GM18907 (cell line): ENCODE measurements at regions not wholly inside any gene's neighbourhood (a gene's known extent, or its start where the extent isn't known, plus 50 kb on each side); places are given as distances from the start of the nearest gene placed in this dataset.

ENCODE experiments used
- ATAC-seq: cut with Tn5 transposase; IDR thresholded peaks from one replicate; pipeline ENCODE4 v1.9.1; 2021; ENCODE audit warnings: mild to moderate bottlenecking, moderate library complexity; ENCODE audit not compliant: unreplicated experiment

DNA sequence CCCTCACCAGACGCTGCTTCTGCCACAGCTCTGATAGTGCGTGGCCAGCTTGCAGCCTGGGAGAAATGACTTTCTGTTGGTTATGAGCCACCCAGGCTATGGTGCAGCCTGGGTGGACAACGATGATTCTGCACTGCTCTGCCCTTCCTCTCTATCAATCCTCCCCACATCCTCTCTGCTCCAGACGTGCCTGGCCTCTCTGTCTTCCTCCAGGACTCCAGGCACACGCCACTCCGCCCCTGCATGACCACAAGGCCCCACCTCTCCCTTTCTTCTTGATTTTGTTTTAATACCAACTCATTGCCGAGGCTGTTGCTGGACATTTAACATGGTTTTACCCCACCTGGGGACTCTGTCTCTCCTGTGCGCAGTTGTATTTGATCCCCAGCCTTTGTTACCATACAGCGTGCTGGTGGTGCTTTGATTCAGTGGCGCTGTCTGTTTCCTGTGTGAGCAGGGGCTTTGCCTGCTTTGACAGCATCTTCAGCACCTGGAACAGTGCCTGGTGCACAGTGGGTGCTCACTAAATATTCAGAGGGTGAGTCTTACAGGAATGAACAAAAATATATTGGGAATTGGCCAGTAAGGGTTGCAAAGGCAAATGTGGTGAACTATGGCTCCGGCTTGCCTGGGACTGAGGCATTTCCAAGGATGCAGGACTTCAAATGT lies 280.9 kb downstream of the CDH26 start:
- ATAC-seq, result no peak

DNA sequence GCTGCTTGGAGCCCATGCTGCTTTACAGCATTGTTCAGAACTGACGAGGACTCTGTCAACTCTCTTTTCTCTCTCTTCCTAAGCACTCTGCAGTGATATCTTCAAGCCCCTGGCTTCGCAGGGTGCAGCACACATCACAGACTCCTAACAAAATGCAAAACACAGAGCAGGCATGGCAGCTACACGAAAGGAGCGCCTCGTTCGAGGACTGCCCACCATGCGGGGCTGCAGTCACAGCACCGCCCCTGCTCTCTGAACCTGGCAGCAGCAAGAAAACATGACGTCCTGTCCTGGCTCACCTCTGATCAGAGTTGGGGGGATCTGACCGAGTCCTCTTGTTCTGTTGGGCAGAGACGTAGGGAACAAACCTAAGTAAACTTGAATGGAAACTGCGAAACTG lies 281.7 kb downstream of the CDH26 start:
- ATAC-seq, result no peak

DNA sequence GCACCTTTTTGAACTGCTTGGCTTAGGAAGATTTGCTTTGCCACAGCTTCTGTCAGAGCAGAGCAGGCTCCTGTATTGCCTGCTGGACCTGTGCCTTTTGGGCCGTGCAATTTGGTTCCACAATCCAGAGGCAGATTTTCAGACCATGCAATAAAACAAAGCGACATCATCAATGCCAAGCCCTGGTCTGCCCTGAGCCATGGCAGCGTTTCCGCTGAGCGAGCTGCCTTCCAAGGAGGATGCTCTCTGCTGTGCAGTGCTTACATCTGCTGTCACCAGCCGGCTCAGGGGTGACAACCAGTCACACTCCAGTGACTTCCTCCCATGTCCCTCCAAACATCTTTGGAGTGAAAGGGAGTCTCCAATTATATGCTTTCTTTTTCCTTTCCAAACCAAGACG lies 282.2 kb downstream of the CDH26 start:
- no peak for ATAC-seq

DNA sequence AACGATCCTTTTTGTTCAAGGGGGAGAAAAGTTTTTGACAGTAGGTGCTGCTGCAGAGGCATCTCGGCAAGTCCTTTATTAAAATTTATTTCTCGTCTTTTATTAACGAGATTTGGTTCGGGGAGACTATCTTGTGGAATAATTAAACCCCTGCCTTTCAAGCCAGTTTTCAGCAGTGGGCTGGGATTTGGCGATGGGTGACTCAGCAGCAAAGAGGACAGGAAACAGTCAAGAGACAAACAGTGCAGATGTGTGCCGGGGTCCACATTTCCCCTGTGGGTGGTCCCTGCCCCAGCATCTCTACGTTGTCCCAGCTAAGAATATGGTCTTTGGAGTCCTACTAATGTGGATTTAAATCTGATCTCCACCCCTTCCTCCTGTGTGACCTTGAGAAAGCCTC lies 282.8 kb downstream of the CDH26 start:
- ATAC-seq, result no peak

DNA sequence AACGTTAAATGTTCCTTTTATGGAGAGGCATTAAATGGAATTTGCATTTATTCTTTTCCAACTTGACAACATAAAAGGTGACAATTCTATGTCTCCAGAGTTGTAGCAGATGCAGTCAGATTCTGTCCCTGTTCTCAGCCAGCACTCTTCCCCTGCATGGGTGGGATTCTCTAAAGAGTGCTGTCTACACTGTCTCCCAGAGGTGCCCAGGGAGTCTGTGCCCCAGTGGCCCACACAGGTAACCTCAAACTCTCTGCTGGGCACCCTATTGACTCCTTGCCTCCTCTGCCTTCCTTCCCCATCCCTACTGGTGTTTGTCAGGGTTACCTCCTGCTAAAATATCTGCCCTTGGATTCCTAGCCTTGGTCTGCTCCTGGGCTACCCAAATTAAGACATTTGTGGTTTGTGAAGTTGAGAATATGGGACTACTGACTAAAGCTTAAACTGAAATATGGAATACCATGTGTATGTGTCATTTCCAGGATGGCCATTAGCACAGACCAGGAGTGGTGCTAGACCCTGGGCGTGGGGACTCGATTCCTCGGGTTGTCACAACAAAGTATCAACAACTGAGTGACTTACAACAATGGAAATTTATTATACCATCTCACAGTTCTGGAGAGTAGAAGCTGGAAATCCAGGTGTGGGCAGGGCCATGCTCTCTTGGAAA lies 284.7 kb downstream of the CDH26 start:
- no peak for ATAC-seq

DNA sequence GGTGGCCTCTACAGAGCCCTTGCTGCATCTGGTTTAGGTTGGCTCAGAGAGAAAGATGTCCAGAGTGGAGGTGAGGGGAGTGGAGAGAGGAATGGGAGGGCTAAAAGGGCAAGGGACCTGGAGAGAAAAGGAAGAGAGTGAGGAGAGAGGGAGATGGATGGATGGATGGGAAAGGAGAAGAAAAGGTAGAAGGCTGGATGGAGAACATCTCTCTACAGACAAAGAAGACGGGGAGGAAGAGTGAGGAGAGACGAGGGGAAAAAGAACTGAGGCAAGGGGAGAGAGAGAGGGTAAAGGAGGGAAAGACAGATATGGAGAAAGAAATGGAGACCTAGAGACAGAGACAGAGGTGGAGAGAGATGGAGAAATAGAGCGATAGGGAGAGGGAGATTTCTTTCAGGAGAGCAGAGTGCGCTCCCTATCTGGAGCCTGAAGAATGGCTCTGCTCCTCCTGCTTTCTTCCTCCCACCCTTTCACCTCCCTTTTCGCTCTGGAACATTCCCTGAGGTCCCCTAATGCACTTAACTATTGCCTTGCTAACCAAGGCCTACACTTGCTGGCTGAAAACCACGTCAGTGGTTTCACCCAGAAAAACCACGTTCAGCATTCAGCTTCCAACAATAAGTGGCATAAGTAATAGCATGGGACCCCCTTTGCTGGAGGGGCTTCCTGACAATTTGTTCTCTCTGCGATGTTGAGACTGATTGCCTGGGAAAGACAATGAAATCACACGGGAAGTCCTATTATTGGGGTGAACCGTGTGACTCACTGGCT lies 286.3 kb downstream of the CDH26 start:
- ATAC-seq, result no peak

DNA sequence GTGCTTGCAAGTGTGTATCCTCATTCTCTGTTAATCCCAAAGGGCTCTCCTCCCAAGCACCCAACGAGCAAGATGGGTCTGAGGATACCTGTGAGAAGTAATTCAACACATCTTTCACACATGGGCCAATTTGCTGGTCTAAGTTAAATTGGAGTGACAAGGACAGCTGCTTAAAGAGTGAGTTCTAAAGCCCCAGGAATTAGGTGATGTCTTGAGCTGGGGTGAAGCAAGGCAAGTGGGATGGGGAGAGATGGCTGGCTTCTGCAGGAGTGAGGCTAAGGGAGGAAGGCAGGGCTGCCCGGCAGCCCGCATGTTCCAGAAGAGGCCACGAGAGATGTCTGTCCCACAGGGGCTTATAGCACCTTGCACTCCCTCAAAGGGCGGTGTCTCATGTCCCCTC lies 288.5 kb downstream of the CDH26 start:
- ATAC-seq, result no peak

DNA sequence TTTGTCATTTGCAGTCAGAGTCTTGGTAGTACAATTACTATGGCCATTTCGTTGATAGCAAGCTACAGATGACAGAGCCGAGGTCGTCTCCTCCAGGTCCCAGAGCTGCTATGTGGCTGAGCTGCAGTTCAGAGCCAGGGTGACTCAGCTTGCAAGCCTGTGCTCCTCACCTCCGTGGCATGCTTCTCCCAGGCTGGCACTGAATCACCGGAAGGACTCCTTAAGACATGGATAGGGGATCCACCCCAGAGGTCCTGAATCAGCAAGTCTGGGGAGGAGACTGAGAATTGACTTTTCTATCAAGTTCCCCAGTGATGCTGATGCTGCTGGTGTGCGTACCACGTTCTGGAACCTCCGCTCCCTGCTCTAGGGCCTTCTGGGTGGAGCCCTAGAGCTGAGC lies 291.2 kb downstream of the CDH26 start:
- no peak for ATAC-seq

DNA sequence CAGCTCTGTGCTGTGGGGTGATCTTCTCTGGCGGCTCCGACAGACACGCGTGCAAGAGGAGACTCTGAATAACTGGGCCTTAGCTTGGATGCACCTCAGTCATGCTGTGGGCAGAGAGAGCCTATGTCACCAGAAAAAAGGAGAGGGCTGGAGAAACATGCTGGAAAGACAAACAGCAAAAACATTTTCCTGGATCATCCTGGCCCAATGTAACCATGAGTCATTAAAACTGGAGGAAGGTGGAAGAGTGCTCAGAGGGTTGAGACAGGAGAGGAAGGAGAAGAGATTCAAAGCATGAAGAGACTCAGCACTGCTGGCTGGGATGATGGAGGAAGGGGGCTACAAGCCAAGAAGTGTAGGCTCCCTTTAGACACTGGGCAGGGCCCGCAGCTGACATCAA lies 292.0 kb downstream of the CDH26 start:
- ATAC-seq, result no peak

DNA sequence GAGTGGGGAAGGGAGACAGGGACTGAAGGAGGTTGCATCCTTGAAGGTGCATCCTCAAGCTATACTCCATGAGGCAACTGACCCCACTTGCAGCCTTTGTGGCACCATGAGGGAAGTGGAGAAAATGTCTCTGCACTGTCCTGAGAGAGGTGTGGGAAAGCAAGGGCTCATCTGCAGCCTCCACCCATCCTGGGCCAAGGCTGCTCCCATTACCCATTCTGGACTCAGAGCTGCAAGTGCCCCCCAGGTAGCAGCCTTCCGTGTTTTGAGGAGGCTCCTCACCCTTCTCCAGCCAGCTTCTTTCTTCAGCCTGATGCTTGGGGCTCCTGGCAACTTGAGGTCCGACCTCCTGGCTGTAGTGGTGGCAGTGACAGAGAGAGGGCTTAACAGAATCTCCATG lies 294.6 kb downstream of the CDH26 start:
- no peak for ATAC-seq

DNA sequence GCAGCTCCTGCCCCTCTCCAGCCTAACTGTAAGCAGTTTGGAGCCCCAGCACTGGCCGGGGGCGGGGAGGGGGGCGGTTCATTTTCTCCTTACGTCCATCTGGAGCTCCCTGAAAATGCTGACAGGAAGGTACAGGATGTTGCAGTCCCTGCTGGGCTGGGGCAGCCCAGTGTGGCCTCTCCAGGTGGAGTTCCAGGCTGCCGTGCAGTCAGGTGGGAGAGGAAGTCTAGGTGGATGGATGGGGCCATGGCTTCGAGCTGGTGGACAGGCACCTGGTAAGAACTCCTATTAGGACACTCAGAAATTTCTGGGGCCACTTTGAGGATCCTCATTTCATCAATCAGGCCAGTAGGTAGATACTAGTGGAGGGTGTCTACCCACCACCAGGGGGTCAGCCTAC lies 295.2 kb downstream of the CDH26 start:
- no peak for ATAC-seq

DNA sequence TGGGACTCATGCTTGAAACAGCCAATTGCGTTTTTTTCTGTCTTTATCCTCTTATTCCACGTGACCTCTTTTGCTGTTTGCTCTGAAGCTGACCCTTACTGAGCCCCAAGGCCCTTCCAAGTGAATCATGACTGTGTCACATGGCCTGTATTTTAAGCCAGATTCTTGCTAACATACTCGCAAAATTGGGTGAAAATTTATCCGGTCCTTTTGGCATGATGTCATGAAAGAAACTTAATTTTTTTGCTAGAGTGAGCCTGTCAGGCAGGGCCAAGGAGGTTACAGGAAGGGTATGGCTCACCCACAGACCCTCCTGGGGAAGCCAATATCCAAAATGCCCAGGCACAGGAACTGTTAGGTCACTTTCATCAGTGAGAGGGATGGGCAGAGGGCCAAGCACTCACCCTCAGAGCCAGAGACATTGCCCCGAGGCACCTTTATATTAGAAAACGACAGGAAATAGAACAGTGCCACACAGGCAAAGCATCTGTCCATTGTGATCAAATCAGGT lies 296.7 kb downstream of the CDH26 start:
- no peak for ATAC-seq

DNA sequence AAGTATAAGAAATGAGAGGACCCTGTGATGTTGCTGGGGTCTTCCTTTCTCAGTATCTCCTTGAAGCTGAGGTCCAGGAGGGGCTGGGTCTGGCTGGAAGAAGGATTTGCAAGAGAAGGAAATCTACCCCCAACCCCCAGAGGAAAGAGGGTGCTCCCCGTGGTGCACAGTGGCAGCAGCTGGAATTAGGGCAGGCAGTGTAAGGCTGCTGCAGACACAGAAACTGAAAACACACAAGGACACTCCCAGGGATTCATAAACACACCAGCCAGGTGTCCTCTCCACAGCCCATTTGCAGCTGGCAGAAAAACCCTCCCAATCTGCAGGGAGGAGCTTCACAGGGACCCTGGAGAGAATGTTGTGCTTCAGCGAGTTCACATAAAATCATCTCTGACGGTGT lies 297.2 kb downstream of the CDH26 start:
- no peak for ATAC-seq

DNA sequence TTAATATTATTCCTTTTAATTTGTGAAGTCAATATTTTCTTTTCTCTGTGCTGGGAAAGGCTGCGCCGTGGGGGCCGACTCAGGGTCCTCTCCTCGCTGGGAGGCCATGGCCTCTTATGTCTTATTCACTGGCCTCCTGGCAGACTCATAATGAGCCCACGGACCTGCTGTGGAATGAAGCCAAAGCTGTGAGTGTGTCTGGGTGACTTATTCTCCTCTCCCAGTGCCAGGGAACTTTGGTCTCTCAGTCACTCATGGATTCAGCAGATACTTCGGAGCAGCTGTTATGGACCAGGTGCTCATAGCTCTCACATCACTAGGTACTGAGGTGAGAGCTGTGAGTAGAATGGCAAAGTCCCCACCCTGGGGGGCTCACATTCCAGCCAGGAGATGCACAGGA lies 297.6 kb downstream of the CDH26 start:
- no peak for ATAC-seq

DNA sequence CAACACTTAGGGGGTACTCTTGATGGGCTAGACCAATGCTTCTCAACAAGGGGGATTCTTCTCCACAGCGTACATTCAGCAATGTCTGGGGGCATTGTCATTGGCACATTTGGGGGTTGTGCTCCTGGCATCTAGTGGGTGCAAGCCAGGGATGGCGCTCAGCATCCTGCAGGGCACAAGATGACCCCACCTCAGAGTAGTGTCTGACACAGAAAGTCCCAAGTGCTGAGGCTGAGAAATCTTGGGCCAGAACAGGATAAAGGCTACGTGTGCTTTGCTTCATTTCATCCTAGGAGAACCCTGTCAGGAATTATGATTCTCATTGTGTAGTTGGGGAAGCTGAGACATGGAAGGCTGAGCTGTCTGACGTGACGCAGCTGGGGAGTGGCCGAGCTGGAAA lies 298.6 kb downstream of the CDH26 start:
- no peak for ATAC-seq

DNA sequence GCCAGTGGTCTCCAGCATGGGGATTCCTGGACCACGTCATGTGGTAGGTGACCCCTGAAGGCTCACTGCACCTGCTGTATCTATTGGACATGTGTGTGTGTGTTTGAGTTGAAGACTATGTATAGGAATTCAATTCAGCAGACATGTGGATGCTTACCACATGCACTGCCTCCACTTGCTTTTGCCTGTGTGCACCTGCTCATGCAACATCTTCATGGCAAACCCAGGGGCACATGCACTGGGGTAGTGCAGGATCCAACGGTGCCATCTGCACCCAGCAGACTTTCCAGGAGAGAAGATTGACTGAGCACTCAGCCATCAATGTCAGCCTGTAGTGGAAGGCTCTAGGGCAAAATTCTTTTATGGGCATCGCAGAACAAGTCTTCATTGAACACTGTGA lies 299.4 kb downstream of the CDH26 start:
- no peak for ATAC-seq

DNA sequence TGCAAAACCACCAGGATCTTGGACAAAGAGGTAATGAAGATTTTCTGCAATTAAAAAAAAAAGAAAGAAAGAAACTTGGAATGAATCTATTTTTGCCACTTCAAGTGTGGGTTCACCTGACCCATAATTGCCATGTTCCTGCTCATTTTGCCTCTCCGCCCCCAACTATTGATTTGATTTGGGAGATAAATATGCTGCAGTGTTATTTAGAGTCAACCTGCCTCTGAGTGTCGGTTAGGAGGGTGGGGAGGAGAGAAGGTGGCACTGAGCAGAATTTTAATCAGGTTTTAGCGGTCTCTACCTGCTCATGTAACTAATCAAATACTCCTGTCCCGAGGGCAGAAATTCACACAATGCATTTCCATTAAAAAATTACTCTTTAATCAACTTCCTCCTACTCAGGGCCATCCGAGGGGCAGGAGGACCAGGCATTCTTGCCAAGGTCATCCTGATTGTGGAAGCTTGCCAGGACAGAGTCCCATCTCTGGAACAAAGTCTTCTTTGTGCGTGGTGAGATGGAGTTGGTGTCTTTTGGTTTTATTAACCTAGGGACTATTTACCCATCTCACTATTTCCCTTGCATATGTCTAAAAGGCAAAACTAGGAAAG lies 300.1 kb downstream of the CDH26 start:
- ATAC-seq, result no peak

DNA sequence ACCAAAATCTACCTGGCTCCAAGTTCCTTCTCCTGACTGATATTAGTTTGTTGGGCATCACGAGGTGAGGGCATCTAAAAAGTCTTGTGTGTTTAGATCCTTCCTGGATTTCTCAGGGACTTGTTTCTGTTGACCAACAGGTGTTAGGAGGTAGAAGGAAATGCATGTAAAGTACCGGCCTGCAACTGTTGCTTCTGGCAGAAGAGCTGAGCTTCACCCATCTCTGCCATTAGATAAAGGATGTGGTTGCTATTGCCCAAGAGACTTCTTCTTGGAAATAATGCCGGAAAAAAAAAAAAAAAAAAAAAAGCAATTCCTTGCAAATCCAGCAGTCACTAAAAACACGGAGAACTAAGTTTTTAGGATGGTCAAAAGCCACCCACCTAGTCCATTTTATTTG lies 303.1 kb downstream of the CDH26 start:
- no peak for ATAC-seq

DNA sequence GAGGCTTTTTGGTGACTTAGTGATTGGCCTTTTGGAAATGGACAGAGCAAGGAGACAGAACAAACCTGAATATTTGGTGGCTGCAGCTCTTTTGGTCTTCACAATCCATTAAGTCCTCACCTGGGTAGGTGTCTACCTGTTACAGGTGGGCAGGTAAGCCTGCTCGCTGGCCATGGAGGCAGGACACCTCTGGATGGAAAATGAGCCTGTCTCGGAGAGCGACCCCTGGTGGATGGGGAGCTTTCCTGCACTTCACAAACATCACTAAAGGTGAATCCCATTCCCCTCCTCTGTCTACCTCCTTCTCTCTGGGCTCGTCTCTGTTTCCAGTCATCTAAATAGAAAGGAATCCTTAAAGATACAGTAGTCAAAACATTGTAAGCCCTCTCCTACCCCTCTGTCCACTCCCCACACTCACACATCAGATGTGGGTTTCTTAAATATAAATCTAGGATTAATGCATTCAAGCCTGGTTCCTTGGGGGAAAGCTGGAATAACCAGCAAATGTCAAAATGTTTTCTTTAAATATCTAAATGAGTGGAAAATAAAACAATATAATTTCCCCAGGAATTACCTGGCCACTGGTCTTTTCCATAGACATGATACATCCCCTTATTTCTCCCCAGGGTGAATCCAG lies 304.9 kb downstream of the CDH26 start:
- ATAC-seq, result no peak

DNA sequence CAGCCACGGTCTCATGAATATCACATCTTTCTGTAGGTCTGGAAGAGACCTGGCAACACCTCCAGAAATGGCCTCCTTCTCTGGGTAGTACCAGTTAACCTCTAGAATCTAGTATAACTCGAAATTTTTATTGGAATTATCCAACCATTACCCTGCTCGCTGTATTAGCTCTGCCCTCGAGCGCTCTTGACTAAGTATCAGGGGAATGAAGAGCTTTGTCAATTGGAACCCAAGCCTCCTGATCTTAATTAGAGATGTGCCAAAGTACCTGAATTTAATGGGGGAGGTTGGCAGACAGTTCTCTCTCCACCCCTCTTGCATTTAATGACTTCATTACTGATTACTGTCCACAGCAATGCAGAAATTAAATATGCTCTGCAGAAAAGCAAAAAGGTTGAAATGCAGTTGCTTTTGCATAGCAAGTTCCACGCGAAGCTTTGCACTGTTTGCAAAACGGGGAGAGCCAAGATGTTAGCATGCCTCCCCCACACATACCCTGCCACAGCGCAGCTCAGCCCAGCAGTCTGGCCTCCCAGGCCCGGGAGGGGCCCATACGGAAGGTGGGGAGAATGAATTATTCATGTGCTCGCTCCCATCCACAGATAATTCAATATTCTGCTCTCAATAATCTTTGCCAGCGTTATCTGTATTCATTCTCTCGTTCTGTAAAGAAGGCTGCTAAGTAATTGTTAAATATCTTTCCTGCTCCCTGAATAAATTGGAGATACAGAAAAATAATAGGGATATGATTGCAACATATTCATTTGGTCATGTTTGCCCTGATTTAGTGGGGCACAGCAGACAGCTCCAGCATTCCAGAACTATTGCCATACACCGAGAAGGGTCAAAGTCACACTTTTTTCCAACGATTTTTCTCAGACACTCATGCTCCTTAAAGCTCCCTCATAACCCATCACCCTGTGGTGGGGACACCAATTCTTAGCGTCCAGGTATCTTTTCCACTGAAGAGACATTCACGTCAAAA lies 305.8 kb downstream of the CDH26 start:
- no peak for ATAC-seq
